ENCODE measurements at regions not wholly inside any gene's neighbourhood (a gene's known extent, or its start where the extent isn't known, plus 50 kb on each side); places are given as distances from the start of the nearest gene placed in this dataset.
A peak's percentile ranks its signal among the peaks of the same experiment; 100 is the strongest.

DNA sequence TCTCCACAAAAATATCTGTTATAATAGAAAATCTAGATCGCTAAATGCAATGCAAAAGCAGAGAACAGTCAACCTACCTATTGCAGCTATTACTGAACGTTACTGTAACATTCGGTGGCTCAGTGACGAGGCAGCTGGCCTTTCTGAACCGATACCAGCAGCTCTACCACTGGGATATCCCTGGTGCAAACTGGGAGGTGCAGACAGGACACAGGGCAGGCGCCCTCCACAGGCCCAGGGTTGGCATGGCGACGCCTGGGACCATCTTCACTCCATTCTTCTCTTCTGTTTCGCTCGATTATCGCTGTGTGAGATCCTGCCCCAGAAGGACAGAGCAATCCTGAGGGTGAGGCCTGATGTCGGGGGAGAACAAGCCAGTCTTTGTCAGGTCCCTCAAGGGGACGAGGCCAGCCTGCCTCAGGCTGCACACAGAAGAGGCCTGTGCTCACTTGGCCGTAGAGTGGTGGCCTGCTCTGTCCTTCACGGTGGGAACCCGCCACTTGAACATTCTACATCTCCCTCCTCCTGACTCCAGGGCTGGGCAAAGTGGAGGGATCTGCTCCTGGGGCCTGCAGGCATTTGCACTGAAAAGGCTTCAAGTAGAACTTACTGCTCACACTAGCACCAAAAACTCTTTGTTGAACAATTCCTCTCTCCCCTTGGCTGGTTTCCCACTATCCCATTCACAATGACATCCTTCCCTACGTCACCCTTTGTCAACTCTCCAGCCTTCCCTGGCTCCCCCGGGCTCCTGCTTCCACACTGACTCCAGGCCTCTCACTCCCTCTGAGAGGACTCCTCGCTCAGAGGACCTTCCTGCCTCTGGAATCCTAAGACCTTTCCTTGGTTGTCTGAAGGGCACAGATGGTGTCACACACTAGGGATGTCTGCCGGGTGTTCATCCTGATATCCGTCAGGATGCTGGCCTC lies 49.7 kb downstream of the CYRIA start:
- Histone ChIP-seq H3K4me3 (ENCODE audit: low read depth, low read length) (no peak overlapping the region), H3K27ac (no peak overlapping the region), H3K27me3 (replicated peaks) (no peaks in the 10 kb centered on the region), H3K36me3 (replicated peaks) (no peaks in the 10 kb centered on the region)
- in situ Hi-C loops (cut with HindIII; ENCODE audit: low pct_ligation_motif_present, low sequenced_read_pairs): no loop called here
- TF ChIP-seq, protein P1, sequence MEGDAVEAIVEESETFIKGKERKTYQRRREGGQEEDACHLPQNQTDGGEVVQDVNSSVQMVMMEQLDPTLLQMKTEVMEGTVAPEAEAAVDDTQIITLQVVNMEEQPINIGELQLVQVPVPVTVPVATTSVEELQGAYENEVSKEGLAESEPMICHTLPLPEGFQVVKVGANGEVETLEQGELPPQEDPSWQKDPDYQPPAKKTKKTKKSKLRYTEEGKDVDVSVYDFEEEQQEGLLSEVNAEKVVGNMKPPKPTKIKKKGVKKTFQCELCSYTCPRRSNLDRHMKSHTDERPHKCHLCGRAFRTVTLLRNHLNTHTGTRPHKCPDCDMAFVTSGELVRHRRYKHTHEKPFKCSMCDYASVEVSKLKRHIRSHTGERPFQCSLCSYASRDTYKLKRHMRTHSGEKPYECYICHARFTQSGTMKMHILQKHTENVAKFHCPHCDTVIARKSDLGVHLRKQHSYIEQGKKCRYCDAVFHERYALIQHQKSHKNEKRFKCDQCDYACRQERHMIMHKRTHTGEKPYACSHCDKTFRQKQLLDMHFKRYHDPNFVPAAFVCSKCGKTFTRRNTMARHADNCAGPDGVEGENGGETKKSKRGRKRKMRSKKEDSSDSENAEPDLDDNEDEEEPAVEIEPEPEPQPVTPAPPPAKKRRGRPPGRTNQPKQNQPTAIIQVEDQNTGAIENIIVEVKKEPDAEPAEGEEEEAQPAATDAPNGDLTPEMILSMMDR (IDR thresholded peaks at IDR 0.05; ENCODE audit: low read depth, low read length, missing control alignments): peak; percentile 27
- DNase-seq: no peak

- TF ChIP-seq, protein P1 (IDR thresholded peaks at IDR 0.05; ENCODE audit: low read depth, low read length, missing control alignments): no peak
- Histone ChIP-seq H3K36me3 (replicated peaks) (no peaks in the 10 kb centered on the region), H3K27me3 (replicated peaks) (no peaks in the 10 kb centered on the region), H3K27ac (no peak overlapping the region), H3K4me3 (ENCODE audit: low read depth, low read length) (no peak overlapping the region)
- in situ Hi-C loops (cut with HindIII; ENCODE audit: low pct_ligation_motif_present, low sequenced_read_pairs): no loop called here
- DNase-seq: no peak
These were observed 50.4 kb downstream of the CYRIA start for GRCh38 chr2:16615246-16615645.

DNA sequence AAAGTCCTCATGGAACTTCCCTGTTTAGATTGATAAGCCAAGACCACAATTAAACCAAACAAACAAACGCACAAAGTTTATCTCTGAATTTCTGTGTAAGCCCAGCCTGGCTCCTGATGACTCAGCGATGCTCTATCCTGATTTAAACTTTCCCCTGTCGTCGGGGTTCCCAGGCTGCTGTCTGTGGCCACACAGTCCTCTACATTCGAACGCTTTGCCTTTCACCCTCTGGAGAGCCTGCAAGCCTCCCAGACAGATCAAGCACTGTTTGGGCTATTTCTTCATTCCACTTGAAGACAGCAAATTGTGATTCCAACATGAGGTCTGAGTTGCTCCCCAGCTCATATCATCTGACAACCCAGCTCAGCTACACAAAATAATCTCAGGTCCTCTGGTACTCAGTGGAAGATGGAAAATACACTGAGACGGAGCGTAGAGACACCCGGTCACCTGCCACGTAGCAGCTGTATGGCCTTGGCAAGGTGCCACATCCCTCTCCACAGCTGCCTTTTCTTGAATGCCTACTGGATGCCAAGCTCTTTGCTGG lies 51.2 kb downstream of the CYRIA start:
- no peak overlapping the region for H3K4me3 ChIP-seq (ENCODE audit: low read depth, low read length)
- in situ Hi-C loops (cut with HindIII; ENCODE audit: low pct_ligation_motif_present, low sequenced_read_pairs): no loop called here
- TF ChIP-seq, protein P1 (IDR thresholded peaks at IDR 0.05; ENCODE audit: low read depth, low read length, missing control alignments): no peak
- peak; percentile 57 for DNase-seq
- no peak overlapping the region for H3K27ac ChIP-seq
- H3K27me3 ChIP-seq (replicated peaks): no peaks in the 10 kb centered on the region
- H3K36me3 ChIP-seq (replicated peaks): no peaks in the 10 kb centered on the region

DNA sequence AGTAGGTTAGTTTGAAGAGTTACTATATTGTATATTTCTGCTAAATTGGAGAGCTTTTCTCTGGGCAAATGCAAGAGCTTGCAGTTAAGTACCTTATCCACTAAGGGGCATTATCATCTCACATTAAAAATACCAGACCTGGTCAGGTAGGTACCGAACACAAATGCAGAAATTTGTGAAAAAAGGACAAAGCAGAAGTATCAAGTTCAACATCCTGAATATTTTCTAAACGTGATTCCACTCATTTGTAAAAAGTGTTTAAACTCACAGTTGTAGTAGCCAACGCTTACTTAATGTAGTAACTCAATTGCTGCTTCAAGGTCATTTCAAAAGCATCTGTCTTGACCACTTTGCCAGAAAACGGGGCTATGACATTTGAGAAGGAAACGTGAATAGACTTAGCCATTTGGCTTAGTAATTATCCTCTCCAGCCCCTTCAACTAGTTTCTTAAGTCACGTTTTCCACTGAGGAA lies 52.1 kb downstream of the CYRIA start:
- H3K27me3 ChIP-seq (replicated peaks): no peaks in the 10 kb centered on the region
- H3K27ac ChIP-seq: no peak overlapping the region
- TF ChIP-seq, protein P1 (IDR thresholded peaks at IDR 0.05; ENCODE audit: low read depth, low read length, missing control alignments): peak; percentile 51
- in situ Hi-C loops (cut with HindIII; ENCODE audit: low pct_ligation_motif_present, low sequenced_read_pairs): no loop called here
- DNase-seq: no peak
- H3K4me3 ChIP-seq (ENCODE audit: low read depth, low read length): no peak overlapping the region
- no peaks in the 10 kb centered on the region for H3K36me3 ChIP-seq (replicated peaks)

DNA sequence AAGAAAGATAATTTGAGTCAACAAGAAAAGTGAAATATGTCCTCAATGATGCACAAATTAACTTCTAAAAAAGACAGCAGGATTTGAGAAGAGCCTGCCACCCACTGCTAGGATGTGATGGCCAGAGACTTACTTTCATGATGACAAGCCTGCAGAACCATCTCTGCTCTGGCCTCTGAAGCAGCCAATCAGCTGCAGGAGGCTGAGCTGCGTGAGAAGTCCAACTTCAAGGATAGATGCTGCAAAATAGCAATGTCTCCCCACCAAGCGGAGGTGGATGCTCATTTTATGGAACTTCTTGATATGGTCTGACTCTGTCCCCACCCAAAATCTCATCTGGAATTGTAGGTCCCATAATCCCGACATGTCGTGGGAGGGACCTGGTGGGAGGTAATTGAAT lies 53.1 kb downstream of the CYRIA start:
- DNase-seq: no peak
- Histone ChIP-seq H3K4me3 (ENCODE audit: low read depth, low read length) (no peak overlapping the region), H3K27ac (no peak overlapping the region), H3K36me3 (replicated peaks) (no peaks in the 10 kb centered on the region), H3K27me3 (replicated peaks) (no peaks in the 10 kb centered on the region)
- TF ChIP-seq, protein P1 (IDR thresholded peaks at IDR 0.05; ENCODE audit: low read depth, low read length, missing control alignments): no peak
- in situ Hi-C loops (cut with HindIII; ENCODE audit: low pct_ligation_motif_present, low sequenced_read_pairs): no loop called here

Data from brain microvascular endothelial cell (primary cell).